Loucy (cell line): ENCODE measurements at regions not wholly inside any gene's neighbourhood (a gene's known extent, or its start where the extent isn't known, plus 50 kb on each side); places are given as distances from the start of the nearest gene placed in this dataset.

ENCODE experiments used
- EZH2phosphoT487 ChIP-seq: fragments of 200-600 bp; IDR thresholded peaks from 2 replicates; pipeline ENCODE4 v1.6.1; 2018; ENCODE audit warnings: antibody characterized with exemption, mild to moderate bottlenecking, moderate library complexity, borderline replicate concordance
- TF ChIP-seq, protein P1 (sequence below): fragments of 200-600 bp; sonication (generic); conservative IDR thresholded peaks from 2 replicates; pipeline ENCODE4 v1.5.1; 2014; ENCODE audit warnings: mild to moderate bottlenecking, antibody characterized with exemption, low read length

- TF ChIP-seq, protein P1, sequence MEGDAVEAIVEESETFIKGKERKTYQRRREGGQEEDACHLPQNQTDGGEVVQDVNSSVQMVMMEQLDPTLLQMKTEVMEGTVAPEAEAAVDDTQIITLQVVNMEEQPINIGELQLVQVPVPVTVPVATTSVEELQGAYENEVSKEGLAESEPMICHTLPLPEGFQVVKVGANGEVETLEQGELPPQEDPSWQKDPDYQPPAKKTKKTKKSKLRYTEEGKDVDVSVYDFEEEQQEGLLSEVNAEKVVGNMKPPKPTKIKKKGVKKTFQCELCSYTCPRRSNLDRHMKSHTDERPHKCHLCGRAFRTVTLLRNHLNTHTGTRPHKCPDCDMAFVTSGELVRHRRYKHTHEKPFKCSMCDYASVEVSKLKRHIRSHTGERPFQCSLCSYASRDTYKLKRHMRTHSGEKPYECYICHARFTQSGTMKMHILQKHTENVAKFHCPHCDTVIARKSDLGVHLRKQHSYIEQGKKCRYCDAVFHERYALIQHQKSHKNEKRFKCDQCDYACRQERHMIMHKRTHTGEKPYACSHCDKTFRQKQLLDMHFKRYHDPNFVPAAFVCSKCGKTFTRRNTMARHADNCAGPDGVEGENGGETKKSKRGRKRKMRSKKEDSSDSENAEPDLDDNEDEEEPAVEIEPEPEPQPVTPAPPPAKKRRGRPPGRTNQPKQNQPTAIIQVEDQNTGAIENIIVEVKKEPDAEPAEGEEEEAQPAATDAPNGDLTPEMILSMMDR = no peak
- no peak for TF ChIP-seq EZH2phosphoT487
These were observed 706.6 kb downstream of the PCDH19 start for GRCh38 chrX:99703473-99703872.
